ENCODE measurements at regions not wholly inside any gene's neighbourhood (a gene's known extent, or its start where the extent isn't known, plus 50 kb on each side); places are given as distances from the start of the nearest gene placed in this dataset.

DNA sequence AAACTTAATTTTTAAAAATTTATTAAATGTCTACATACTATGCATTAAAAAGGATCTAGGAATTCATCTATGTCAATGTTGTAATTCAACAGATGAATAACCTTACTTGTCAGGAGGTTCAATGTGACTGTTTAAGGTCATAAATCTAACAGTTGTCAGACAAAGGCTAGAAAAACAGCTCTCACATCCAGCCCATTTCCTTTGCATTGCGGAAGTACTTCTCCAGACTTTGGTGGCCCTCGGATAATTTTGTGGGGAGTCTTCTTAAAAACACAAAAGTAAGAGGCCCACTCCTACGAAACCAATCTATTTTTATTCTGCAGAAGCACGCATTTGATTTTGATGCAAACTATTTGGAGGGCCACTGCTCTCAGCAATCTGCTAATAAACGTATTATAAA lies 122.6 kb upstream of the CHRM3 start:
- no peak for TF ChIP-seq POLR2A (IDR thresholded peaks at IDR 0.05)
- TF ChIP-seq, protein P1, sequence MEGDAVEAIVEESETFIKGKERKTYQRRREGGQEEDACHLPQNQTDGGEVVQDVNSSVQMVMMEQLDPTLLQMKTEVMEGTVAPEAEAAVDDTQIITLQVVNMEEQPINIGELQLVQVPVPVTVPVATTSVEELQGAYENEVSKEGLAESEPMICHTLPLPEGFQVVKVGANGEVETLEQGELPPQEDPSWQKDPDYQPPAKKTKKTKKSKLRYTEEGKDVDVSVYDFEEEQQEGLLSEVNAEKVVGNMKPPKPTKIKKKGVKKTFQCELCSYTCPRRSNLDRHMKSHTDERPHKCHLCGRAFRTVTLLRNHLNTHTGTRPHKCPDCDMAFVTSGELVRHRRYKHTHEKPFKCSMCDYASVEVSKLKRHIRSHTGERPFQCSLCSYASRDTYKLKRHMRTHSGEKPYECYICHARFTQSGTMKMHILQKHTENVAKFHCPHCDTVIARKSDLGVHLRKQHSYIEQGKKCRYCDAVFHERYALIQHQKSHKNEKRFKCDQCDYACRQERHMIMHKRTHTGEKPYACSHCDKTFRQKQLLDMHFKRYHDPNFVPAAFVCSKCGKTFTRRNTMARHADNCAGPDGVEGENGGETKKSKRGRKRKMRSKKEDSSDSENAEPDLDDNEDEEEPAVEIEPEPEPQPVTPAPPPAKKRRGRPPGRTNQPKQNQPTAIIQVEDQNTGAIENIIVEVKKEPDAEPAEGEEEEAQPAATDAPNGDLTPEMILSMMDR (IDR thresholded peaks at IDR 0.05), result no peak
